ENCODE measurements at regions not wholly inside any gene's neighbourhood (a gene's known extent, or its start where the extent isn't known, plus 50 kb on each side); places are given as distances from the start of the nearest gene placed in this dataset.

DNA sequence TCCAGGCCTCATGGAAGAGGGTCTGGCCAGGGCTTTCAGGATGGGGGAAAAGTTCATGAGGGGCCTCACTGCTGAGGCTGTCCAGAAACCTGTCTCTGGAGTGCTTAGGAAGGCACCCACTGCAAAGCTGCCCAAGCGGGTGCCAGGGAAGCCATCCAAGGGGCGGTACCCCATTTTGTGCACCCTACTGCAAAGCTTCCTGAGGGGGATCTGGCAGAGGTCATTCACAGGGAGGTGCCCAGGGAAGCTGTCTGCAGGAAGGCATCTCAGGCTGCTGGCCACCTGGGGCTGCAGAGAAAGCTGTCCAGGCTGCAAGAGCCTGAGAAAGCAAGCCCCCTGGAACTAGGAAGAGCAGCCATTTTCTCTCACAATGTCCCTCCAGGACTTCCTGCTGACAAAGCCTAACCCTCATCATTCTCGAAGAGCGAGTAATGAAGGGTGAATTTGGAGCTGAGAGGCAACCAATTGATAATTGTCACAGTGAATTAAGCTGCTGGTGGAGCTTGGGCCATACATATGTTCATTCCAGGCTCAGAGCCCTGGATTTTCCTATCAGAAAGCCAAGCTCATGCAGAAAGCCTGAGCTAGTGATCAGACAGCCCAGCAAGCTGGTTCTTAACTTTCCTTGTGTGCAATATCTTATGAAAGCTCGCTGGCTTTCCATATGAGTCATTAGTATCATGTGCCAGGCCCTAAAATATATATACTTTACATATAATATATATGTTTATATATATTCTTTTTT, 62.2 kb upstream of the SLC22A16 start:
- TF ChIP-seq POLR2AphosphoS5 (IDR thresholded peaks at IDR 0.05) (no peak), POLR2A (IDR thresholded peaks at IDR 0.05; ENCODE audit: low read depth) (no peak), CTCF (IDR thresholded peaks at IDR 0.05) (no peak)

All from esophagus muscularis mucosa (tissue), 3 donors.